Heart right ventricle (tissue), 16 donors: ENCODE measurements at regions not wholly inside any gene's neighbourhood (a gene's known extent, or its start where the extent isn't known, plus 50 kb on each side); places are given as distances from the start of the nearest gene placed in this dataset.

Experiments
- ATAC-seq, 8 donors: fragments of 200-7000 bp; cut with Tn5 transposase; one replicate each; pipeline ENCODE4 v1.9.1; 2020; ENCODE audit warnings: mild to moderate bottlenecking in 8 of 8, moderate library complexity in 8 of 8, moderate number of reproducible peaks in 1 of 8
- DNase-seq, 2 donors: peaks; one replicate each; pipeline ENCODE4 v3.0.0-alpha.2; 2020
- H3K27ac ChIP-seq, 10 donors: fragments of 200-600 bp; sonication (generic) in 2 of 10; one replicate each; pipeline versions ENCODE4 v1.5.0 to v1.8.0; 2020 to 2022; ENCODE audit warnings: mild to moderate bottlenecking in 3 of 10
- H3K27me3 ChIP-seq, 7 donors: fragments of 200-600 bp; one replicate each; pipeline ENCODE4 v1.8.0; 2021 to 2022; ENCODE audit warnings: mild to moderate bottlenecking in 2 of 7
- H3K36me3 ChIP-seq, 9 donors: fragments of 200-600 bp; sonication (generic) in 1 of 9; one replicate each; pipeline versions ENCODE4 v1.5.0 to v1.8.0; 2020 to 2022; ENCODE audit warnings: mild to moderate bottlenecking in 2 of 9
- H3K4me1 ChIP-seq, 9 donors: fragments of 200-600 bp; sonication (generic) in 1 of 9; one replicate each; pipeline versions ENCODE4 v1.5.0 to v1.8.0; 2020 to 2022; ENCODE audit warnings: mild to moderate bottlenecking in 4 of 9
- H3K4me3 ChIP-seq, 10 donors: fragments of 200-600 bp; sonication (generic) in 2 of 10; one replicate each; pipeline versions ENCODE4 v1.5.0 to v1.8.0; 2020 to 2022; ENCODE audit warnings: mild to moderate bottlenecking in 7 of 10, moderate library complexity in 2 of 10
- H3K9me3 ChIP-seq, 11 donors: fragments of 200-600 bp in 10 of 11; sonication (generic) in 2 of 11; one replicate each; pipeline versions ENCODE4 v1.5.0 to v1.8.0; 2013 to 2022; ENCODE audit warnings: mild to moderate bottlenecking in 2 of 11, control low read depth in 1 of 11, moderate library complexity in 1 of 11
- CTCF ChIP-seq, 9 donors: fragments of 200-600 bp; sonication (generic) in 2 of 9; IDR thresholded peaks; one replicate each; pipeline versions ENCODE4 v1.5.0 to v1.8.0; 2021 to 2022; ENCODE audit warnings: antibody characterized with exemption in 9 of 9, mild to moderate bottlenecking in 5 of 9, moderate library complexity in 1 of 9
- WGBS, 2 donors: extraction: QIAGEN DNeasy Blood & Tissue Kit; methylation state at CpG; one replicate each; pipeline ENCODE4 v1.1.7; 2013; ENCODE audit warnings: inconsistent platforms in 1 of 2; 5-methylcytosine and 5-hydroxymethylcytosine counted together
- intact Hi-C, 10 donors: fragments of 100-400 bp; cut with DNase I; formaldehyde crosslinking; loops; one replicate each; pipeline versions ENCODE4 v1.11.1 to v1.14.2; 2022
- donor health status: Arrhythmogenic right ventricular cardiomyopathy.
- donor health status: ischemic (EF 13 %, LVEDD 7.1; RV severe dilation, severe dysfunction).
- donor health status: healthy with polysubstance abuse.
- donor health status: DM: no; HTN: yes; CAD: no.
- donor health status: DM: no; HTN: no; CAD: no.
- donor health status: ischemic (EF 25% LVEDD 6.9; RV normal size, moderate dysfunction).
- donor health status: ischemic (EF 25% LVEDD 5.7; RV mildly dilated, moderate dysfunction).
- donor health status: healthy.
- donor health status: DM: yes; HTN: yes; CAD: no.
- donor health status: Ischemic cardiomyopathy.
- donor health status: ischemic (EF 35%, LVEDD 5.7; RV mildly dilated, moderate dysfunction).
- donor health status: nonischemic (EF 11% LVEDD 7.7; RV severe dilation, severe dysfunction).
- donor health status: DM: yes; HTN: yes; CAD: no.
- donor health status: PGD.
- donor health status: ischemic (EF 29% LVEDD 5.4; RV normal size, mild dysfunction).
- donor health status: nonischemic (EF 23%, LVEDD 6.1; RV moderate dilation, normal function).

GRCh38 chr6:106890447-106890846 is 84.1 kb downstream of the CD24 start:
- peaks cover 0 to 30% (median 11%) of the 10 kb centered on the region in 7 donors for H3K27me3 ChIP-seq
- no peaks in the 10 kb centered on the region for H3K36me3 ChIP-seq
- TF ChIP-seq CTCF (IDR thresholded peaks at IDR 0.05): no peak
- no peaks in the 10 kb centered on the region for H3K4me1 ChIP-seq
- WGBS, 2 donors: 89 to 91% methylated on average over 2 of the region's 2 CpGs
- intact Hi-C loops: no loop called here
- H3K9me3 ChIP-seq: no peaks in the 10 kb centered on the region
- no peak overlapping the region for H3K27ac ChIP-seq
- DNase-seq (no peak), ATAC-seq (no peak)
- H3K4me3 ChIP-seq: no peak overlapping the region

DNA sequence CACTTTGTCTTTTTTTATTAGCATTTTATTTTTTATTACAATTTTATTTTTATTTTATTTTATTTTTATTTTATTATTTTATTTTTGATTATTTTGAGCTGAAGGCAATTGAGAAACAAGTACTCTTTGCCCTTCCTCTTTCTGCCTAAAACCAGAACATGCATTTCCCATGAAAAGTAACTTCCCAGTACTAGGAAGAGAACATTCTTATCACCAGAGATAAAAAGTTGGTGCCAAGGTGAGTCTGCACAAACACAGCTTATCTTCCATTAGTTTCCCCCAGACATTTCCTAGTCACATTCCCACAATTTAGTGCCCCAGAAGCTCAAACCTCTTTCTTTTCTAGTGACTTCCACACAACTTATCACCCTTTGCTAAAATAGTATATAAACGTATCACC is 84.8 kb downstream of the CD24 start:
- Histone ChIP-seq H3K27me3 (peaks cover 0 to 30% (median 11%) of the 10 kb centered on the region in 7 donors), H3K9me3 (no peaks in the 10 kb centered on the region), H3K4me1 (no peaks in the 10 kb centered on the region), H3K4me3 (no peak overlapping the region), H3K27ac (no peak overlapping the region), H3K36me3 (no peaks in the 10 kb centered on the region)
- 34 to 35% methylated on average over 1 of the region's 1 CpG for WGBS, 2 donors
- DNase-seq (no peak), ATAC-seq (no peak)
- intact Hi-C loops: no loop called here
- TF ChIP-seq CTCF (IDR thresholded peaks at IDR 0.05): no peak

GRCh38 chr6:106886922-106887797 is 87.4 kb downstream of the CD24 start:
- no peaks in the 10 kb centered on the region for H3K4me1 ChIP-seq
- no peaks in the 10 kb centered on the region for H3K36me3 ChIP-seq
- H3K27ac ChIP-seq: no peak overlapping the region
- H3K9me3 ChIP-seq: no peaks in the 10 kb centered on the region
- TF ChIP-seq CTCF (IDR thresholded peaks at IDR 0.05): no peak
- ATAC-seq (no peak), DNase-seq (no peak)
- H3K27me3 ChIP-seq: peaks cover 0 to 29% (median 11%) of the 10 kb centered on the region in 7 donors
- intact Hi-C loops: no loop called here
- 47 to 48% methylated on average over 8 of the region's 8 CpGs for WGBS, 2 donors
- no peak overlapping the region for H3K4me3 ChIP-seq

GRCh38 chr6:106886081-106886843 is 88.3 kb downstream of the CD24 start:
- Histone ChIP-seq H3K27ac (no peak overlapping the region), H3K4me3 (no peak overlapping the region), H3K36me3 (no peaks in the 10 kb centered on the region), H3K9me3 (no peaks in the 10 kb centered on the region), H3K27me3 (peaks cover 0 to 29% (median 11%) of the 10 kb centered on the region in 7 donors), H3K4me1 (no peaks in the 10 kb centered on the region)
- intact Hi-C loops: no loop called here
- ATAC-seq (no peak), DNase-seq (no peak)
- TF ChIP-seq CTCF (IDR thresholded peaks at IDR 0.05): no peak
- WGBS, 2 donors: 47 to 54% methylated on average over 9 of the region's 9 CpGs
